GM12801 (cell line): ENCODE measurements at regions not wholly inside any gene's neighbourhood (a gene's known extent, or its start where the extent isn't known, plus 50 kb on each side); places are given as distances from the start of the nearest gene placed in this dataset.

Source experiments
- CTCF ChIP-seq: IDR thresholded peaks from one replicate; pipeline ENCODE4 v1.5.1; 2011; ENCODE audit warnings: control low read depth; ENCODE audit not compliant: insufficient read length; ENCODE audit errors: extremely low read depth

GRCh38 chr22:25360411-25360810 lies 141.0 kb downstream of the CRYBB2 start:
- no peak for TF ChIP-seq CTCF

- TF ChIP-seq CTCF: no peak
Observed at GRCh38 chr22:25360891-25361645, 141.6 kb downstream of the CRYBB2 start.

GRCh38 chr22:25361899-25362214 lies 142.4 kb downstream of the CRYBB2 start:
- TF ChIP-seq CTCF: no peak

- no peak for TF ChIP-seq CTCF
Observed at GRCh38 chr22:25362215-25362882, 142.9 kb downstream of the CRYBB2 start.

GRCh38 chr22:25362883-25363240 lies 143.4 kb downstream of the CRYBB2 start:
- no peak for TF ChIP-seq CTCF

- TF ChIP-seq CTCF: no peak
Observed at GRCh38 chr22:25363474-25363873, 144.0 kb downstream of the CRYBB2 start.

GRCh38 chr22:25364281-25364680 lies 144.8 kb downstream of the CRYBB2 start:
- no peak for TF ChIP-seq CTCF
